HCT116 (cell line): ENCODE measurements at regions not wholly inside any gene's neighbourhood (a gene's known extent, or its start where the extent isn't known, plus 50 kb on each side); places are given as distances from the start of the nearest gene placed in this dataset.

ENCODE experiments used
- ATAC-seq: fragments of 200-7000 bp; cut with Tn5 transposase; 2 replicates; pipeline ENCODE4 v1.9.1; 2020; ENCODE audit warnings: mild to moderate bottlenecking, moderate library complexity
- BruUV-seq: library from RNA; stranded (reverse); fragments of 400-500 nt; replicated peaks from 2 replicates; lab custom pipeline; 2021; lab: Mats Ljungman, UMichigan
- CTCF ChIA-PET: fragments of 300-600 bp; sonication (Branson Sonifier 250); formaldehyde crosslinking; loops from one replicate; lab custom pipeline; 2021; ENCODE audit warnings: antibody characterized with exemption; lab: Charles Lee
- POLR2A ChIA-PET: fragments of 300-600, 350-600 bp; sonication (Branson Sonifier 250); formaldehyde crosslinking; loops from one replicate; lab custom pipeline; 2021; ENCODE audit warnings: antibody characterized with exemption; lab: Charles Lee
- RAD21 ChIA-PET, 2 experiments: fragments of 300-600 bp; sonication (Branson Sonifier 250); formaldehyde crosslinking; loops; one replicate each; lab custom pipeline; 2023; ENCODE audit warnings: low total read pairs in 2 of 2; ENCODE audit not compliant: uncharacterized antibody in 2 of 2, unreplicated experiment in 2 of 2, low non-redundant PET in 1 of 2; lab: Charles Lee
- DNase-seq: peaks from one replicate; pipeline ENCODE4 v3.0.0-alpha.2; 2010; ENCODE audit warnings: low read depth, low spot score
- H2AFZ ChIP-seq: fragments of 200-600 bp; shearing (Covaris generic), sonication (generic); 2 replicates; pipeline ENCODE4 v1.6.1; 2017; ENCODE audit warnings: low read depth, mixed run types, mixed read lengths, antibody characterized with exemption, low read length; ENCODE audit not compliant: poor library complexity, severe bottlenecking
- H3K27ac ChIP-seq: 2 replicates; pipeline ENCODE4 v1.5.1; 2012; ENCODE audit warnings: low read depth, low read length
- H3K27me3 ChIP-seq: fragments of 200-600 bp; sonication (generic); 2 replicates; pipeline ENCODE4 v1.6.1; 2016; ENCODE audit warnings: mixed run types, low read length, mixed read lengths; ENCODE audit not compliant: insufficient read depth
- H3K36me3 ChIP-seq, 2 experiments: fragments of 200-500 bp in 1 of 2; fragments of 200-600 bp in 1 of 2; sonication (Bioruptor generic) in 1 of 2; sonication (generic) in 1 of 2; 2 replicates each; pipeline versions ENCODE4 v1.5.1 to v1.6.1; 2014 to 2016; ENCODE audit warnings: low read length in 2 of 2, inconsistent platforms in 1 of 2, mixed read lengths in 1 of 2, mixed run types in 1 of 2; ENCODE audit not compliant: insufficient read depth in 2 of 2, control insufficient read depth in 1 of 2
- H3K4me1 ChIP-seq, 2 experiments: fragments of 200-600 bp in 1 of 2; sonication (generic) in 1 of 2; 2 replicates each; pipeline versions ENCODE4 v1.5.1 to v1.6.1; 2012 to 2017; ENCODE audit warnings: low read length in 2 of 2, inconsistent platforms in 1 of 2, mild to moderate bottlenecking in 1 of 2, mixed read lengths in 1 of 2, mixed run types in 1 of 2, moderate library complexity in 1 of 2; ENCODE audit not compliant: insufficient read depth in 2 of 2, control insufficient read depth in 1 of 2
- H3K4me2 ChIP-seq: fragments of 200-600 bp; sonication (generic); 2 replicates; pipeline ENCODE4 v1.6.1; 2017; ENCODE audit warnings: mixed run types, low read length, mixed read lengths
- H3K4me3 ChIP-seq, 2 experiments: fragments of 200-600 bp in 1 of 2; sonication (generic) in 1 of 2; replicated peaks in 1 of 2; 2 replicates each; pipeline ENCODE4 v1.5.1; 2011 to 2016; ENCODE audit warnings: low read length in 2 of 2, control low read depth in 1 of 2, low read depth in 1 of 2, mild to moderate bottlenecking in 1 of 2, mixed read lengths in 1 of 2, mixed run types in 1 of 2
- H3K79me2 ChIP-seq: fragments of 200-600 bp; sonication (generic); 2 replicates; pipeline ENCODE4 v1.6.1; 2017; ENCODE audit warnings: mild to moderate bottlenecking, mixed run types, low read length, moderate library complexity, mixed read lengths; ENCODE audit not compliant: insufficient read depth
- H3K9ac ChIP-seq: fragments of 200-600 bp; sonication (generic); 2 replicates; pipeline ENCODE4 v1.6.1; 2016; ENCODE audit warnings: low read length, mixed read lengths
- H3K9me2 ChIP-seq: fragments of 200-600 bp; sonication (generic), shearing (Covaris generic); 2 replicates; pipeline ENCODE4 v1.6.1; 2017; ENCODE audit warnings: mixed run types, mild to moderate bottlenecking, moderate library complexity; ENCODE audit not compliant: insufficient read depth
- H3K9me3 ChIP-seq, 2 experiments: fragments of 200-500 bp in 1 of 2; fragments of 200-600 bp in 1 of 2; sonication (Bioruptor generic) in 1 of 2; sonication (generic) in 1 of 2; 2 replicates each; pipeline ENCODE4 v1.6.1; 2014 to 2017; ENCODE audit warnings: low read length in 2 of 2, mixed read lengths in 2 of 2, inconsistent platforms in 1 of 2, low read depth in 1 of 2, mild to moderate bottlenecking in 1 of 2, mixed run types in 1 of 2, moderate library complexity in 1 of 2; ENCODE audit not compliant: control insufficient read depth in 1 of 2, insufficient read depth in 1 of 2
- H4K20me1 ChIP-seq: fragments of 200-600 bp; sonication (generic), shearing (Covaris generic); 2 replicates; pipeline ENCODE4 v1.6.1; 2017; ENCODE audit warnings: mixed run types, mild to moderate bottlenecking, moderate library complexity; ENCODE audit not compliant: insufficient read depth
- ATF3 ChIP-seq: IDR thresholded peaks from 2 replicates; pipeline ENCODE4 v1.6.1; 2012
- CBX3 ChIP-seq: IDR thresholded peaks from 2 replicates; pipeline ENCODE4 v1.6.1; 2012; ENCODE audit warnings: low read depth
- ELF1 ChIP-seq: IDR thresholded peaks from 2 replicates; pipeline ENCODE4 v1.6.1; 2012; ENCODE audit warnings: low read depth, borderline replicate concordance
- POLR2A ChIP-seq: IDR thresholded peaks from 2 replicates; pipeline ENCODE4 v1.7.0; 2011; ENCODE audit warnings: borderline replicate concordance; ENCODE audit not compliant: insufficient read depth, insufficient read length; ENCODE audit errors: extremely low read depth
- SP1 ChIP-seq: IDR thresholded peaks from 2 replicates; pipeline ENCODE4 v1.6.1; 2012; ENCODE audit warnings: low read depth
- ZBTB33 ChIP-seq: IDR thresholded peaks from 2 replicates; pipeline ENCODE4 v1.6.1; 2011; ENCODE audit warnings: mild to moderate bottlenecking, low read length, moderate library complexity; ENCODE audit not compliant: insufficient replicate concordance; ENCODE audit errors: extremely low read depth
- intact Hi-C: fragments of 100-400 bp; cut with micrococcal nuclease; formaldehyde crosslinking; loops from 2 replicates; pipeline ENCODE4 v1.10.0; 2022

GRCh38 chr5:57917004-57917403 lies 434.4 kb upstream of the ACTBL2 start:
- CTCF ChIA-PET: no interaction called here
- BruUV-seq: no TSS peak

GRCh38 chr5:57915536-57915935 lies 432.9 kb upstream of the ACTBL2 start:
- Histone ChIP-seq H2AFZ (no peak overlapping the region), H3K9ac (no peak overlapping the region), H4K20me1 (no peaks in the 10 kb centered on the region), H3K79me2 (no peaks in the 10 kb centered on the region), H3K4me2 (no peak overlapping the region), H3K36me3 (no peaks in the 10 kb centered on the region), H3K9me2 (no peaks in the 10 kb centered on the region), H3K27me3 (no peaks in the 10 kb centered on the region), H3K9me3 (no peaks in the 10 kb centered on the region), H3K27ac (no peak overlapping the region), H3K4me3 (no peak overlapping the region), H3K4me1 (no peaks in the 10 kb centered on the region)
- intact Hi-C loops: no loop called here
- RAD21 ChIA-PET: no interaction called here
- no TSS peak for BruUV-seq
- no peak for TF ChIP-seq ZBTB33
- TF ChIP-seq POLR2A: no peak
- DNase-seq (no peak), ATAC-seq (no peak)
- CTCF ChIA-PET: no interaction called here
- POLR2A ChIA-PET: no interaction called here

More at GRCh38 chr5:57917004-57917403, 434.4 kb upstream of the ACTBL2 start:
- no peak for TF ChIP-seq ATF3
- no peak for TF ChIP-seq SP1
- no peak for TF ChIP-seq ELF1
- TF ChIP-seq POLR2A: no peak
- no peak for TF ChIP-seq ZBTB33
- TF ChIP-seq CBX3: no peak
- no peaks in the 10 kb centered on the region for H3K79me2 ChIP-seq
- H2AFZ ChIP-seq: no peak overlapping the region
- ChIA-PET POLR2A (no interaction called here), RAD21 (no interaction called here)
- H3K27me3 ChIP-seq: no peaks in the 10 kb centered on the region
- no peak for DNase-seq
- no peak overlapping the region for H3K4me3 ChIP-seq
- intact Hi-C loops: no loop called here
- H4K20me1 ChIP-seq: no peaks in the 10 kb centered on the region
- no peaks in the 10 kb centered on the region for H3K4me1 ChIP-seq
- H3K4me2 ChIP-seq: no peak overlapping the region
- H3K27ac ChIP-seq: no peak overlapping the region
- H3K9me2 ChIP-seq: no peaks in the 10 kb centered on the region
- H3K9me3 ChIP-seq: no peaks in the 10 kb centered on the region
- ATAC-seq: no peak
- H3K9ac ChIP-seq: no peak overlapping the region
- no peaks in the 10 kb centered on the region for H3K36me3 ChIP-seq
